GM19238 (cell line): ENCODE measurements at regions not wholly inside any gene's neighbourhood (a gene's known extent, or its start where the extent isn't known, plus 50 kb on each side); places are given as distances from the start of the nearest gene placed in this dataset.

ENCODE experiments used
- DNase-seq: peaks from one replicate; pipeline ENCODE4 v3.0.0; 2011; ENCODE audit warnings: low spot score; ENCODE audit not compliant: insufficient read length

DNA sequence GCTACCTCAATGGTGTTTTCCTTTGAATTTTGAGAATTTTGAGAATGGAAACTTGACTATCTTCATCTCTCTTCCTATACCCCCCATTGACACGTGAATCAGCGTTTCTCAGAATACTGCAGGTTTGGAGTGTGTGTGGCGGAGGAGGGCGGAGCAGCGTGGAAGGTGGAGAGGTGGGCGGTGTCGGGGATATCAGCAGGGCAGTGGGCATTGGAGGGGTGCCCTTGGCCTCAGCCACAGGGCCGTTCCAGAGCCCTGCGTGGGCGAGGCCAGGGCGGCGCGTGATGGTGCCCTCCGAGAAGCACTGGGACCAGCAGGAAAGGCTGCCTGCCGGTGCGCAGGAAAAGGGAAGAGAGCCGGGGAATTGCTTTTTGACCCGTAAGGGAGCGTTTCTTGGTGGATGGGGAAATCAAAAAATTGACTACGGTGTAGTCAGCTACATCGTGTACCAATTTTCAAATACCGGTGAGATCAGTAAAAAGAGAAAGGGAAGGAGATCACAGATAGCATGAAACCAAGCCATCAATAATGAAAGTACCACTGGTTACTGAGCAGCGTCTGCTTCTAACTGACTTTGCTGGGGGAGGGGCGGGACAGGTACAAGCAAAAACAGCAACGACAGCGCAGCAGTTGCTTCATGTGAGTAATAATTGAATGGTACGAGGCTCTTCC lies 82.7 kb upstream of the DUSP22 start:
- DNase-seq: peak; percentile 65

DNA sequence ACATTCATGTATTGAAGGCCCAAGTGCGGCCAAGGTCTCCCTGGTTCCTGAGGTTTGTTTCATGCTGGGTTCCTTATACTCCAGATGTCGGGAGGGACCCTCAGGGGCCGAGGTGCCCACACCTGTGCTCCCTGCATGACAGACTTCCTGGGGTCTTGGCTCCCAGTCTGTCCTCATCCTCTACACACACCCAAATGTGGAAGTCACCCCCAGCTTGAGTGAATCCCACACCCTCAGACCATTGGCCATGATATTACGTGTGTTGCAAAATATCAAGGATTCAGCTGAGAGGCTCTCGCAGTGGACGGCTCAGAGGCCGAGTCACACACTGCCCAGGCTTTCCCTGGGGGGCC lies 82.2 kb upstream of the DUSP22 start:
- no peak for DNase-seq

DNA sequence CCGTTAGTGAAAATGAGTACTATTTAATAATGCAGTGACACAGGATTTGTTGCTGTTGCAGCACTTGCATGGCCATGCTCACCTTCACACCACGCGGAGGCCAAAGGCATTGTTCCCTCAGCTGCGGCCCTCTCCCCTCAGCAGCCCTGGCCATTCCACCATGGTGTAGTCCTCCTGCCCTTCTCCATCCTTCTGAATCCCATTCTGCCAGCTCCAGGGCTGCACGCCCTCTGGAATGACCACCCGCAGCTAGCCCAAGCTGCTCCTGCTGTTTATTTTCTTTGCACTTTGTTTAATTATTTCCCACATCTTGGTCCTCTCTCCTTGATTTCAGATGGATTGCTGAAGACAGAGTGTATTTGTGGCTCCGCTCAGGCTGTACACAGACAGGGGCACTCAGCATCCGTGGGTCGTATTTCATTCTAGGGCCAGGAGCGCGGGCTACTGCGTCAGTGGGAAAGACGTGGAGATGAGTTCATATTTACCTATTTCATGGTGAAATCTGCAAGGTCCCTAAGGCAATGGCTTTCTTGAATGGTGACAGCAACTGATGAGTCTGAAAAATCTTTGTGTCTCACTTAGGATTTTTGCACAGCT lies 81.4 kb upstream of the DUSP22 start:
- no peak for DNase-seq

DNA sequence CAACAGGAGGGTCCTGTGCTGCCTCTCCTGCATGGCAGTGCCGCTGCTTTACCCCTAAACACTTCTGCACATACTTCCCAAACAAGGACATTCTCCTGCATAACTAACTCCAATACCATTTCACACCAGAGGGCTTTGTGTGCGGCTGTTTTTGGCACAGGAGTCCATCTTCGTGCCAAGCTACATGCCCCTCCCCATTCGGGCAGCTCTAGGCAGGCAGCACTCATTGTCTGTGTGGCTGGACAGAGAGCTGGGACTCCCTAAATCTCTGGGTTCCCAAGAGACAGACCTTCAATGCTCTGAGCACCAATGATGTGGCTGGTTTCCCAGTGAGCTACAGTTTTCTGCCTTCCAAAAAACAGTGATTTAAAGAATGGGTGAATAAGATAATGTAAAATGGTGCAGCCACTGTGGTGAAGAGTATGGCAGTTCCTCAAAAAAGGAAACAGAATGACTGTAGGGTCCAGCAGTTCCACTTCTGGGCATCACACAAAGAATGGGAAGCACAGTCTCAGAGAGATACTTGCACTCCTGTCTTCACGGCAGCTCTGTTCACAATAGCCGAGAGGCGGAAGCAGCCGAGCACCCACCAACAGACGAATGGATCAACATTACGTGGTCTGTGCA lies 80.3 kb upstream of the DUSP22 start:
- DNase-seq: no peak

DNA sequence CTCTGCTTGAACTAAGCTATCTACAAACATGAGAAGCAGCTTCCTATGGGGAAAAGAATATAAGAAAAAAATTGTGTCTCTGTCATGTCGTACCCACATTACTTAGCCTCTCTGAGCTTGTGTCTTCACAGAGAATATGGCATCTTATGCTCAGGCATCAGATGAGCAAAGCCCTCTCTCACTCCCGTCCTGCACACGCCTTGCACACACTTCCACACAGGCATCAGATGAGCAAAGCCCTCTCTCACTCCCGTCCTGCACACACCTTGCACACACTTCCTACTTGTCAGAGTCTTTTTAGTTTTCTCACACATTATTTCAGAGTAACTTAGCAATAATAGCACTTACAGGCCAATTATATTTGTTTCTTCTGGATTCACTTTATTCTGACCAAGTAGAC lies 79.0 kb upstream of the DUSP22 start:
- no peak for DNase-seq

DNA sequence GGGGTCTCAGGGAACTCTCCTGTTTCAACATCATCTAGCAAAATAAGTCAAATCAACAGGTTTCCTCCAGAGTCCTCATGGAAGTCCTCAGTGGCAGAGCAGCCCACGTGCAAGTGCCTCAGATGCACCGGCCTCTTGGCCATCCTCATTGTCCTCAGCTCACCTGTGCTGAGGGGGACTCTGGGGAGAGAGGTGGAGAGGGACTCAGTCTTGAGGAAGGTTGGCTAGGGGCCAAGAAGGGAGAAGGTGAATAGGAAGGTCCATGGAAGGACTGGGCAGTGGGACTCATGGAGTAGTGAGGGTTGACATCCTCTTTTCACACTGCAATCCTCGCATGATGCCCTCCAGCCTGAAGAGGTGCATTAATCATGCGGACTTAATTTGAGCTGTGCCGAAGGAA lies 77.9 kb upstream of the DUSP22 start:
- no peak for DNase-seq

DNA sequence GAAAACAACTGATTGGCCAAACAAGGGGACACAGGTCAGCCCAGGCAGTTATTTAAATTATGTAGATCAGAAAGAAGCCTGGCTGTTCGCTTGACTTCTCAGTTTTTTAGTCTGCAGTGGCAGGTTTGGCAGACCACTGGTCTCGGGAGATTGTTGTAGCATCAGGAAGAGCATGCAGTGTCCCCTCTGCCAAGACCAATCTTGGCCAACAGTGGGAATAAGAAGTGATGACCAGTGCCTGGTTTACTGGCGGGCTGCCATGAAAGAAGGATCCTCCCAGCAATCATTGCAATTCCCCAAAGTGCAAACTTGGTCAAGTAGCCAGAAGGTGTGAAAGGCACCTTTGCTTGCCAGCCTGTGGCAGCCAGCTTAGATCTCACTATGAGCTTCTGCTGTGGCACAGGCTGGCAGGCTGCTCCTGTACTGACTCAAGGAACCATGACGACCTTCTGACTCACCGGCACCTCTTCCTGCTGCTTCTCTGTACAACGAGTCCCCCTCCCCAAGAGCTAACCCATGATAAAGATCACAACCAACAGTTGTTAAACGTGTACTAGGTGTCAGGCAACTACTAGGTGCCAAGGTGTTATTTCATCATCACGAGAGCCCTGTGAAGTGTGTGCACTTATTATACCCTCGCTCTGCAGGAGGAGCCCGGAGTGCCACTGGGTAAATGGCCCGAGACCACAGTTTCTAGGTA lies 76.8 kb upstream of the DUSP22 start:
- no peak for DNase-seq

DNA sequence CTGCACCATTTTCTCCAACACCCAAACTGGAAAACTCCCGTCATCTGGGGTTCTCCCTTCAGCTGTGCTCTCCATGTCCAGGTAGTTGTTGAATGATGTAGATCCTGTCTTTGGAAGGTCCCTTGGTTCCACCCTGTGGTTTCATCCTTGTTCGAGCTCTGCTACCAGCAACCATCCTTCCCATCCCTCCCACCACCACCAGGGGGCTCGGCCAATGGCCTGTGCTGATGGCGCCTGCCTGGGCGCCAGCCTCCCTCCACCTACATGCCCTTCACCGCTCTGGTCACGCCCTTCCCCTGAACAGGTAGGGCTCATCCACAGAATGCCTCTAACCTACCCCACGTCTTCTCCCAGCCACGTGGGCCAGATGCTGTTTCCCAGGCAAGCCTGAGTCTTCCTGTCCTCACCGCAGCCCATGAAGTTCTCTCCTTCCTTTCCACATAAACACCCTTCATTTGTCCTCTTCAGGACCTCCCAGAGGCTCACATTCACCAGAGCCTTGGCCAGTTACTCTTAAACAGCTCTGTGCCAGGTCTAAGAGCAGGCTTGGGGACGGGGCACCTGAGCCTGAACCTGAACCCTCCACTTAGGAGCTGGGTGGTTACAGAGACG lies 75.1 kb upstream of the DUSP22 start:
- DNase-seq: no peak

DNA sequence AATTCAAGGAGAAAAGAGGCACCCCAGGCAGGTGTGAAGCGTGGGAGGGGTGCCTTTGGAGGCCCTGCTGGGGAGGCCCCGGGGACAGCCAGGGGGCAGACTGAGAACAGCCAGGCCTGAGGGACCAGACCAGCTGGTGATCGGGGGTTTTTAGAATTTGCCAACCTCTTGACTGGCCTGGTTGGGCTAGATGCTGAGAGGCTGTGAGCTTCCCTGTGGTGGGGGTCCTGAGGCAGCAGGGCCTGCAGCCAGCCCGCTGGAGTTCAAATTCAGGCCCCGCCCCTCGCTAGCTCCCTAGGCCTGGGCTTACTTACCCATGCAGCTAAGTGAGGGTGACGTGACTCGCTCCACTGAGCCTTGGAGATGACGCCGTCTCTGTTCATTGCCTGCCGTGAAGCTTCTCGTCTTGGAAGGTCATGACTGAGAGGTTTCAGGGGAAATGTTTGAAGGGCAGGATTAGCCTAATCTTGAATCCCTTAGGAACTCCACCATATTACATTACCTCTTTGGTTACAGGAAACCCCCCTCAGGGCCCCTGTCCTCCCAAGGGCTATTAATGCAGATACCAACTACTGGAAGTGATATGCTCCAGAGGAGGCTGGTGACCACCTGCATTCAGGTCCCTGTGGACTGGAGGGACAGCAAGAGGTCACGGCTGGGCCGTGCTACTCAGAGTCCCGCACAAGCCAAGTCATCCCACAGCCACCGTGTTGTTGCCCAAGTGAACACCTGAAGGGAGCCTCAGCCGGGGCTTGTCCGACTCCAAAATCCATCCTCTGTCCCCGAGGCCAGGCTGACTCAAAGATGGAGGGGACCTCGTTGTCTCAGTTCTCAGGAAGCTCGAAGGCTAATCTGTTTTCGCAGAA lies 73.9 kb upstream of the DUSP22 start:
- DNase-seq: peak; percentile 67

DNA sequence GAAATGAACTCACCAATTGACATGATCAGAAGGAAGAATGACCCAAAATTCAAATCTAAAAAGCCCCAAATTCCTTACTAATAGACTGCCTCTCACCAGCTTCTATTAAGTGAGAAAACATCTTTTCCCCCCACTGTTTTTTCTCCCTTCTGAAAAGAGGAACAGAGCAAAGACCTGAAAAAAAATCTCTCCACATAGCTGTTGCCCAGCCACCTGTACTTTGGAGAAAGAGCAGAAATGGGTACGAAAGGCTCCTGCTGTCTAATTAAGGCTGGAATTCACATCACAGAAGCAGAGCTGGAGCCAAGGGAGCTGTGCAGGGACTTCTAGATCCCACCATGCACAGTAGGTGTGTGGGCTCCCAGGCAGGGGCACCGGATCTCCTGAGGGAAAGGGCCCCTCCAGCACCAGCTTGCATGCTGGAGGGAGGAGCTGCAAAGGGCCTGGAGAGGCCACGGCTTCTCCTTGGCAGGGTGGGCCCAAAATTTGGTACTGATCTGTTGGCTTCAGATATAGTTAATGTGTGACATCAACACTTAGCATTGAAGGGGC lies 73.2 kb upstream of the DUSP22 start:
- DNase-seq: no peak

DNA sequence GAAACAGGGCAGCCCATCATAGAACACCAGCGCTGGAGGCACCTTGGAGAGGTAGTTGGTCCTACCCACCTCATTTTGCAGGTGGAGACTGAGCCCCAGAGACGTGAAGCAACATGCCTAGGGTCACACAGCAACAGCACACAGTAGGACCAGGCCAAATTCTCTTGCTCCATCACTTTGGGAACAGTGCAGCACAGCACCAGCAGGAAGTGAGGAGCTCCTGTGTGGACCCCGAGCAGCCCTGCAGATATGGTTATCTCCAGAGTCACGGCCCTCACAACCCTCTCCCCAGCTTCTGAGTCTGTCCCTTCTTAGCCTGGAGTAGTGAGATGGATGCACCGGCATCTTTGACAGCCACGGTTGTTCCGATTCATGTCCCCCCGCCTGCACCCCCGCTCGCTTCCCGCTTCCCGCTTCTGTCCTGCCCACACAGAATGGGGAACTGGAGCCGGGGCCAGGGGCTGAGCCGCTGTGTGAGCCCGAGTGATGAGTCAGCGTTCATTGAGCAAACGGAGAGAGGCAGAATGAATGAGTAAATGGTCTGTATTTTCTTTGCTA lies 72.6 kb upstream of the DUSP22 start:
- no peak for DNase-seq

DNA sequence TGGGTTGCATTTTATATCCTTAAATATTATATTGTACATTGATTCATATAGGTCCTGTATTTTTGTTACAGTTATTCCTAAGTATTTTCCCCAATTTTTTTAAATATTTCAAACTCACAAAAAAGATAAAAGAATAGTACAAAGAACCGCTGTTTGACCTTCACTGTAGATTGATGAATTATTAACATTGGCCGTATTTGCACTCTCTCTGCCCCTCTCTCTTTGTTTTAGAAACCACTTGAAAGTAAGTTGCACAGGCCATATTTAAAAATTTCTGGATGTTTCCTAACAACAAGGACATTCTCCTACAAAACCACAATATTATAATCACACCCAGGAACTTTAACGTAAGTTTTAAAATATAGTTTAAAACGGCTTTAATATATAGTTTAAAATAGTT lies 72.0 kb upstream of the DUSP22 start:
- no peak for DNase-seq

DNA sequence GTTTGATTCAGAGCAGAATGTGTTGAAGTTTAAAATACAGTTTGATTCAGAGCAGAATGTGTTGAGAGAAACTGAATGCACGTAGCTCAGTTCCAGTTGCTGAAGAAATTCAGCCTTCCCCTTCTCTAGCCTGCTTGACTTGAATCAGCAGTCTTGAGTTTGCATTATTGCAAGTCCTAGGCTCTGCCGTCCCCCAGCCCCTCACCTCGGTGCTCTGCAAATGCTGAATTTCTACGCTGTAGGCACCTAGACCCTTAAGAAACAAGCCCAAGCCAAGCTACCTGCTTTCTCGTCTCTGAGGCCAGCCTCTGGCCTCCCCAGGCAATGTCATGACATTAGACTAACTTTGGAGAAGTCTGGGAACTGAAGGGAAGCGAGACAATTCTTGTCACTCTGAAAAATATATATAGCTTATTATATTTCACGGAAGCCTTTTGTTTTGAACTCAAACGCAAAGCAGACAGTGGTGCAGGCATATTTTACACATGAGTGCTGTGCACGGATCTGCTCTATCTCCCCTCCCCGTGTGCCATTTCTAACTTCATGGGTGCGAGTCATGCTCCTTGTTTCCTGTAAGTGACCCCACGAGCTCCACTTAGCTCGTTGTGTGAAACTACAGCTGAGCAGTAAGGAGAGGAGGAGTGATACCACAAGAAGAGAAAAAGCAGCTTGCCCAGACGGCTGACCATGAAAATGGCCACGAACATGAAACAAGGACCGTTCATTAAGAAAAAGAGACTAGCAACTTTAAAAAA lies 71.4 kb upstream of the DUSP22 start:
- DNase-seq: no peak

DNA sequence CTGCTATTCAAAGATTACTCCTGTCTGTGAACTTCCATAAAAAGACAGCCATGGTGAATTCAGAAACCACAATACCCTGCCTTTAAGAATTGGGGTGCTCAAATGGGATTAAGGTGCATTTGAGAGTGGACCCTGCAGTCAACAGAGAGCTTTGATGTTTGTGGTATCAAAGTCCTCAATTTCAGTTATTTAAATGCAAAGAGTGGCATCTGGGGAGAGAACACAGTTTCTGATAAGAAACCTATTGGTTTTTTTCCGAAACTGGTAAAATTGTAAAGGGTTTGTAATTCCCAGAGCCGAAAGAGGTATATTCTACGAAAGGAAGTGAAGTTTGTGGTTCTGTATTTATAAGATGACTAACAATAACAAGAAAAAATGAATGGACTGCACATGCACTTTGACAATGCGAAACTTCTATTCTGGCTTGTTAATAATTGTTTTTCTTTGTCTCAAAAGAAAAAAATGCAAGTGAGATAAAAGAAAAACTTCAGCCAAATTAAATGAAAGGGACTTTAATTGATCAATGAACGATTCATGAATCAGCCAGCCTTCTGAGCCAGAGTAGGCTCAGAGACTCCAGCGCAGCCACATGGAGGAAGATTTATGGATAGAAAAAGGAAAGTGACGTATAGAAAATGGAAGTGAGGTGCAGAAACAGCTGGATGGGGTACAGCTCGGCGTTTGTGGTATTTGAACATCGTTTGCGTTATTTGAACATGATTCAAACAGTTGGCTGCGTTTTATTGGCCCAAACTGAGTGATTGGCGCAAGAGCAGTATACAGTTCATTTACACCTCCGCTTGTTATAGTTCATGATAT lies 70.5 kb upstream of the DUSP22 start:
- DNase-seq: no peak

DNA sequence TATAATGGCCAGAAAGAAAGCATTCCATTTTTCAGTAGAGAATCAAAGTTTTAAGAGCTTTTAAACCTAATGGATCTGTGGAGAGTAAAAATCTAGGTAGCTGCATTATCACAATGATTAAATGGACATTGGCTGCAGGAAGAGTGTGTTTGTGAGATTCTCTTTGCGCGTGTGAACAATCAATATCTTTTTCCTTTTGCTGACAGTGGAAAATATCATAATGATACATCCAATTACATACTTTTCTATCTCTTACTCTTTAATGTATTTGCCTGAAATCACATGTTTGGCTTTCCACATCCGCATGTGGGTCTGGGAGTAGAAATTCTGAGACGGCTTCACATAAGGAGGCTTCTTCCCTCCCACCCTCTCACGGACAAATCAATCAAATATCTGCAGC lies 69.8 kb upstream of the DUSP22 start:
- DNase-seq: no peak

DNA sequence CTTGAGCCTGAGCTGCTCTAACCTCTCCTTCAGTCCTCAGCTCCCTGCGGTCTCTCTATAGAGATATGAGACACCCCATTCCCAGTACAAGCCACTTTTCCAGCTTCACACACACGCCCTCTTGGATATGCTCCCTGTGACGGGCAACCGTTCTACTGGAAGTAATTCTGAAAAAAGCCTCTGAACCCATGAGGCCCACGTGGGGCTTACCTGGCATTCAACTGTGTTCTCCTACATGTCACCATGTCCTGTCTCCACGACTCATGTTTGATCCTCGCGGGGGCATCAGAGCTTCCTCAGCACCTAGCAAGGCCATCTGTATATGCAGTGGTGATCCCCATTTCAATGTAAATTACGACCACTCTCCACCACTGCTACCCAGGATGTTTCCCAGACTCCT lies 69.2 kb upstream of the DUSP22 start:
- DNase-seq: no peak

DNA sequence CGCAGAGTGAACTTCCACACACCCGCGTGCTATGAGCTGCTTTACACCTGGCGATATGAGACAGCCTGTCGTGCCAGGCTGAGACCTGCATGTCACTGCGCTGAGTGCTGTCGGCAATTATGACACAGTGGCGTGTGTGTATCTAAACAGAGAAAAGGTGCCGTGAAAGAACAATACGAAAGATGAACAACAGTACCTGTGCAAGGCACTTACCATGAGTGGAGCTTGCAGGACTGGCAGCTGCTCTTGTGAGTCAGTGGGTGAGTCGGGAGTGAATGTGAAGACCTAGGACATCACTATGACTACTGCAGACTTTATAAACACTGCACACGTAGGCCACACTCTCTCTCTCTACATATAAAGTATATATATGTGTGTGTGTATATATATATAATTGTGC lies 68.5 kb upstream of the DUSP22 start:
- no peak for DNase-seq

DNA sequence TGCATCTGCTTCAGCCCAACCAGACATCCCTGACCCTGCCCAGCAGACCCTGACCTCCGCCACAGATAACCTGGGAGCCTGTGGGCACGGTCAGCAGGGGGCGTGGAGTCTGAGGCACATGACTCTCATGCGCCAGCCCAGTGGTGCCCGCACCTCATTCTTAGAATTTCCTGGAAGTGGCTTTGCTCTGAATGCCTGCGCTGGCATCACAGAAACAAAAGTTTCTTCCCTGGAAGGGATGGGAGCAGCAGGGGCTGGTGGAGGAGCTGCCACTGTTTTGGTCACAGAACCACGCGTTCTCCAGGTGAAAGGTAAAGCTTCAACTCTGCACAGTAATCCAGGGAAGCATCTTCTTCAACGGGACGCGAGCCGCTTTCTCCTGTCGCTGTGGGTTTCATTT lies 67.9 kb upstream of the DUSP22 start:
- no peak for DNase-seq

DNA sequence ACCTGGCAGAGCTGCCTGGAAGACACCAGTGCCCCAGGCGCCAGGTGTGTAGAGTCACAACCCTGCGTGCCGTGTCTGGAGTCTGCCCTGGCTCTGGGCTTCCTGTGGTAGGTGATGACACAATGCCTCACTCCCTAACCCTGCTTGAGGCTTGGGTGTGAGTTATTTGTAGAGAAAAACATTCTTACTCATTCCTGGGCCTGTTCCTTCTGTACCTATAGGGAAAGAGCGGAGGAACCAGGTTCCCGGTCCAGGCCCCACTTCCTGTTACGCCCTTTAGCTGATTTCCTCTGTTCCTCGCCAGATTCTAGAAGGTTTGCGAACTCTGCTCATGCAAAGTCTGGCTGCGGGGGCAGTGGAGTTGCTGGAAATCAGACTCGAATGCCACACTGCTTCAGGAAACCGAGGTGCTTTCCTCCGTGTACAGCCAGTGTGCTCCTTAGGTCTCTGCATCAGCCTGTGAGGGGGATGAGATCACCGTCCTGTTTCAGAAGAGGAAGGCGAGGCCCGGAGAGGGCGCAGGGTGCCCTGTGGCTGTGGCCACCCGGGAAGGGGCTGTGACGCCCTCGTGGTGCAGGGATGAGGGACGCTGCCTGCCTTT lies 67.1 kb upstream of the DUSP22 start:
- no peak for DNase-seq
